Loucy (cell line): ENCODE measurements at regions not wholly inside any gene's neighbourhood (a gene's known extent, or its start where the extent isn't known, plus 50 kb on each side); places are given as distances from the start of the nearest gene placed in this dataset.

ENCODE experiments used
- EZH2phosphoT487 ChIP-seq: fragments of 200-600 bp; IDR thresholded peaks from 2 replicates; pipeline ENCODE4 v1.6.1; 2018; ENCODE audit warnings: antibody characterized with exemption, mild to moderate bottlenecking, moderate library complexity, borderline replicate concordance
- TF ChIP-seq, protein P1 (sequence below): fragments of 200-600 bp; sonication (generic); conservative IDR thresholded peaks from 2 replicates; pipeline ENCODE4 v1.5.1; 2014; ENCODE audit warnings: mild to moderate bottlenecking, antibody characterized with exemption, low read length

DNA sequence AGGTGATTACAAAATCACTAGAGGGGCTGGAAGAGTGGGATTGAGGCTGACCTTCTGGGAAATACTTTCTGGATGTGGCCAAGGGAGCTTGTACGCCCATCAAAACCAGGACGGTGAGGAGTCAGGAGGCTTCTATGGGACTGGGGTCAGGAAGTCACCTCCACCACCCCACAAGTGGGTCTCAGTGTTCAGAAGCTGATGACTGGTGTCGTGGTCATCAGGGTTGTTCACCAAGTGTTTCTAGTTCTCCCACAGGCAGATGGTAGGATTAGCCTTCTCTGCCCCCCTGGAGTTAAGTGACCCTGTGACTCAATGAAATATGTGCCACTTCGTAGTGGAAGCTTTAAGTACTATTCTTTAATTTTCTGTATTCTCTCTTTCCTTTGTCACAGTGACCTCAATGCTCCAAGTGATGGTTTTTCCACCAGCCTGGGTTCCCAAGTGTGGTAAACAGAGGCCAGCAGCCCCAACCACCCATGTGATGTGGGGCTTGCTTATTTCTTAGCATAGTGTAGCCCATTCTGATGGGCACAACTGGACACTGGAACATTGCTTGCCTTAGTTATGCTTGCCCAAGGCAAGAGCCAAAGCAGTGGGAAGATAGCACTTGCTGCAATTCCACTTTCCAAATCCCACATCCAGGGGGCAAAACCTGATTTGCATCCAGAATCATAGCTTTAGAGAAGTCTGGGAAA, 258.8 kb downstream of the CYP26B1 start:
- TF ChIP-seq, protein P1, sequence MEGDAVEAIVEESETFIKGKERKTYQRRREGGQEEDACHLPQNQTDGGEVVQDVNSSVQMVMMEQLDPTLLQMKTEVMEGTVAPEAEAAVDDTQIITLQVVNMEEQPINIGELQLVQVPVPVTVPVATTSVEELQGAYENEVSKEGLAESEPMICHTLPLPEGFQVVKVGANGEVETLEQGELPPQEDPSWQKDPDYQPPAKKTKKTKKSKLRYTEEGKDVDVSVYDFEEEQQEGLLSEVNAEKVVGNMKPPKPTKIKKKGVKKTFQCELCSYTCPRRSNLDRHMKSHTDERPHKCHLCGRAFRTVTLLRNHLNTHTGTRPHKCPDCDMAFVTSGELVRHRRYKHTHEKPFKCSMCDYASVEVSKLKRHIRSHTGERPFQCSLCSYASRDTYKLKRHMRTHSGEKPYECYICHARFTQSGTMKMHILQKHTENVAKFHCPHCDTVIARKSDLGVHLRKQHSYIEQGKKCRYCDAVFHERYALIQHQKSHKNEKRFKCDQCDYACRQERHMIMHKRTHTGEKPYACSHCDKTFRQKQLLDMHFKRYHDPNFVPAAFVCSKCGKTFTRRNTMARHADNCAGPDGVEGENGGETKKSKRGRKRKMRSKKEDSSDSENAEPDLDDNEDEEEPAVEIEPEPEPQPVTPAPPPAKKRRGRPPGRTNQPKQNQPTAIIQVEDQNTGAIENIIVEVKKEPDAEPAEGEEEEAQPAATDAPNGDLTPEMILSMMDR: no peak
- TF ChIP-seq EZH2phosphoT487: no peak
